OCI-M2 (cell line): ENCODE measurements at regions not wholly inside any gene's neighbourhood (a gene's known extent, or its start where the extent isn't known, plus 50 kb on each side); places are given as distances from the start of the nearest gene placed in this dataset.

Experiments used
- DNase-seq: peaks from one replicate; lab custom pipeline; 2025; ENCODE audit not compliant: unreplicated experiment; lab: John Stamatoyannopoulos, UW

- DNase-seq, result no peak
These were observed 371.7 kb upstream of the CELF4 start for GRCh38 chr18:37937287-37937686.

- DNase-seq, result no peak
These were observed 369.5 kb upstream of the CELF4 start for GRCh38 chr18:37935086-37935485.

GRCh38 chr18:37930640-37931039 lies 365.0 kb upstream of the CELF4 start:
- DNase-seq, result no peak

GRCh38 chr18:37922162-37922561 lies 356.6 kb upstream of the CELF4 start:
- no peak for DNase-seq

GRCh38 chr18:37920865-37921264 lies 355.3 kb upstream of the CELF4 start:
- no peak for DNase-seq

GRCh38 chr18:37913051-37913450 lies 347.5 kb upstream of the CELF4 start:
- DNase-seq, result no peak

- DNase-seq, result no peak
These were observed 336.7 kb upstream of the CELF4 start for GRCh38 chr18:37902344-37902743.

- no peak for DNase-seq
These were observed 334.7 kb upstream of the CELF4 start for GRCh38 chr18:37900326-37900725.

GRCh38 chr18:37889963-37890362 lies 324.4 kb upstream of the CELF4 start:
- DNase-seq, result no peak

- no peak for DNase-seq
These were observed 309.1 kb upstream of the CELF4 start for GRCh38 chr18:37874721-37875120.

- no peak for DNase-seq
These were observed 307.8 kb upstream of the CELF4 start for GRCh38 chr18:37873416-37873815.

GRCh38 chr18:37872562-37872961 lies 307.0 kb upstream of the CELF4 start:
- no peak for DNase-seq

- DNase-seq, result no peak
These were observed 306.0 kb upstream of the CELF4 start for GRCh38 chr18:37871561-37871960.

- no peak for DNase-seq
These were observed 303.5 kb upstream of the CELF4 start for GRCh38 chr18:37869051-37869450.

- no peak for DNase-seq
These were observed 298.5 kb upstream of the CELF4 start for GRCh38 chr18:37864122-37864521.

- no peak for DNase-seq
These were observed 296.4 kb upstream of the CELF4 start for GRCh38 chr18:37861981-37862380.

GRCh38 chr18:37854396-37854795 lies 288.8 kb upstream of the CELF4 start:
- no peak for DNase-seq

GRCh38 chr18:37853706-37854105 lies 288.1 kb upstream of the CELF4 start:
- no peak for DNase-seq

- no peak for DNase-seq
These were observed 286.9 kb upstream of the CELF4 start for GRCh38 chr18:37852464-37852863.

- DNase-seq, result no peak
These were observed 281.9 kb upstream of the CELF4 start for GRCh38 chr18:37847544-37847943.

- DNase-seq, result no peak
These were observed 281.4 kb upstream of the CELF4 start for GRCh38 chr18:37846996-37847395.

GRCh38 chr18:37845498-37845897 lies 279.9 kb upstream of the CELF4 start:
- DNase-seq, result no peak

- DNase-seq, result no peak
These were observed 278.8 kb upstream of the CELF4 start for GRCh38 chr18:37844209-37844970.
